Lung (tissue), 11 donors: ENCODE measurements at regions not wholly inside any gene's neighbourhood (a gene's known extent, or its start where the extent isn't known, plus 50 kb on each side); places are given as distances from the start of the nearest gene placed in this dataset.

ENCODE experiments used
- ATAC-seq: fragments of 200-7000 bp; cut with Tn5 transposase; one replicate; pipeline ENCODE4 v1.9.1; 2020; ENCODE audit warnings: moderate number of reproducible peaks; ENCODE audit not compliant: insufficient read depth, low FRiP score
- DNase-seq, 3 donors: peaks; one replicate each; pipeline ENCODE4 v3.0.0-alpha.2; 2013 to 2017
- H3K27ac ChIP-seq, 2 donors: one replicate each; pipeline ENCODE4 v1.5.1; 2013; ENCODE audit warnings: mild to moderate bottlenecking in 2 of 2, moderate library complexity in 2 of 2, control low read depth in 1 of 2, inconsistent platforms in 1 of 2, low read depth in 1 of 2, low read length in 1 of 2
- H3K27me3 ChIP-seq, 3 donors: one replicate each; pipeline ENCODE4 v1.5.1; 2013; ENCODE audit warnings: low read length in 2 of 3; ENCODE audit not compliant: control insufficient read depth in 3 of 3, insufficient read depth in 3 of 3
- H3K36me3 ChIP-seq, 4 donors: one replicate each; pipeline ENCODE4 v1.5.1; 2013; ENCODE audit warnings: low read length in 4 of 4, mild to moderate bottlenecking in 1 of 4, moderate library complexity in 1 of 4; ENCODE audit not compliant: control insufficient read depth in 4 of 4, insufficient read depth in 4 of 4
- H3K4me1 ChIP-seq, 5 donors: one replicate each; pipeline ENCODE4 v1.5.1; 2013; ENCODE audit warnings: low read length in 5 of 5, mild to moderate bottlenecking in 2 of 5, moderate library complexity in 1 of 5; ENCODE audit not compliant: control insufficient read depth in 5 of 5, insufficient read depth in 5 of 5
- H3K4me3 ChIP-seq: one replicate; pipeline ENCODE4 v1.5.1; 2013; ENCODE audit warnings: mild to moderate bottlenecking, control low read depth, moderate library complexity
- H3K9ac ChIP-seq, 2 donors: one replicate each; pipeline ENCODE4 v1.5.1; 2013; ENCODE audit warnings: low read length in 2 of 2, control low read depth in 1 of 2; ENCODE audit not compliant: insufficient read depth in 1 of 2
- H3K9me3 ChIP-seq, 4 donors: one replicate each; pipeline ENCODE4 v1.5.1; 2013; ENCODE audit warnings: low read length in 3 of 4, mild to moderate bottlenecking in 1 of 4, moderate library complexity in 1 of 4; ENCODE audit not compliant: control insufficient read depth in 4 of 4, insufficient read depth in 3 of 4
- CTCF ChIP-seq: IDR thresholded peaks from 2 replicates; pipeline ENCODE4 v1.5.1; 2012; ENCODE audit warnings: mild to moderate bottlenecking; ENCODE audit errors: control extremely low read depth, extremely low read depth
- WGBS, 2 donors: extraction: QIAGEN DNeasy Blood & Tissue Kit; methylation state at CpG; one replicate each; pipeline ENCODE4 v1.1.7; 2013; 5-methylcytosine and 5-hydroxymethylcytosine counted together
- donor health status: control.
- donor health status: control.
- donor health status: Bipolar disorder and iron deficiency.
- donor health status: healthy.
- donor health status: DM: yes; HTN: yes; CAD: no.

DNA sequence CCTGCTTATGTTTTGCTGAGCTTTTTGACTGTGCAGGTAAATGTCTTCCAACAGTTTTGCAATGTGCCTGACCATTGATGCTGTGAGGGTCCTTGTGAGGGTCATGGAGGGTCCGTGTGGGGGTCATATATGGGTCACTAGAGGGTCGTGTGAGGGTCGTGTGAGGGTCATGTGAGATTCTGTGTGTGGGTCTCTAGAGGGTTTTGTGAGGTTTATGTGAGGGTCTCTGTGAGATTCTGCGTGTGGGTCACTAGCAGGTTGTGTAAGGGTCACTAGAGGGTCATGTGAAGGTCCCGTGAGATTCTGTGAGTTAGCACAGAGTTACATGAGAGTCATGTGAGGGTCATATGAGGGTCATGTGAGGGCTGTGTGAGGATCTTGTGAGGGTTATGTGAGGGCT lies 263.9 kb upstream of the B3GAT1 start:
- TF ChIP-seq CTCF = no peak
- H3K4me3 ChIP-seq = no peak overlapping the region
- H3K9ac ChIP-seq = no peak overlapping the region
- no peak overlapping the region for H3K27ac ChIP-seq
- no peaks in the 10 kb centered on the region for H3K36me3 ChIP-seq
- no peaks in the 10 kb centered on the region for H3K4me1 ChIP-seq
- ATAC-seq (no peak), DNase-seq (no peak)
- WGBS, 2 donors = 72 to 85% methylated on average over 5 of the region's 5 CpGs
- H3K9me3 ChIP-seq = peaks cover 0 to 8% (median 0%) of the 10 kb centered on the region in 4 donors
- peaks cover 0 to 6% (median 0%) of the 10 kb centered on the region in 3 donors for H3K27me3 ChIP-seq

GRCh38 chr11:134674974-134675373 lies 262.9 kb upstream of the B3GAT1 start:
- no peaks in the 10 kb centered on the region for H3K36me3 ChIP-seq
- 61 to 72% methylated on average over 2 of the region's 2 CpGs for WGBS, 2 donors
- H3K27me3 ChIP-seq = peaks cover 0 to 6% (median 0%) of the 10 kb centered on the region in 3 donors
- ATAC-seq (no peak), DNase-seq (no peak)
- H3K27ac ChIP-seq = no peak overlapping the region
- peaks cover 0 to 13% (median 0%) of the 10 kb centered on the region in 4 donors for H3K9me3 ChIP-seq
- no peak overlapping the region for H3K4me3 ChIP-seq
- H3K4me1 ChIP-seq = no peaks in the 10 kb centered on the region
- no peak overlapping the region for H3K9ac ChIP-seq
- TF ChIP-seq CTCF = no peak

DNA sequence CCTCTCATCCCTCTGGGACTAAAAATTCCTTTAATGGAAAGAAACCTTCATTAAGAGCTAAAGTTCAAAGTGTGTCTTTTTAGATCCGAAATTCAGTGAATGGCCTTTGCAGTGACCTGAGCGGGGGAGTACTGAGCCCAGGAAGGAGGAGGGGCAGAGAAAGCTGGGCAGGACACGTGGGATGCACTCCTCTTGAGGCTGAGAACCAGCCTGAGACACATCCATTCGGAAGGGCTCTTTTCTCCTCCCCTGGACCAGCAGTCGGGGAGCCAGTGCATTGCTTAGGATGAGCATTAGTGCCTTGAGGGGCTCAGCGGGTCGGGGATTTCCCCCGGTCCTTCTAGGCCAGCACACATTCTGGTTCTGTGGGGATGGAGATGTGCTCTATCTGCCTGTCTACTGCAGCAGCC lies 258.9 kb upstream of the B3GAT1 start:
- no peak for TF ChIP-seq CTCF
- no peak overlapping the region for H3K4me3 ChIP-seq
- peaks cover 0 to 11% (median 0%) of the 10 kb centered on the region in 3 donors for H3K27me3 ChIP-seq
- peaks cover 0 to 23% (median 0%) of the 10 kb centered on the region in 4 donors for H3K9me3 ChIP-seq
- H3K36me3 ChIP-seq = no peaks in the 10 kb centered on the region
- H3K4me1 ChIP-seq = no peaks in the 10 kb centered on the region
- no peak overlapping the region for H3K27ac ChIP-seq
- ATAC-seq (no peak), DNase-seq (no peak)
- H3K9ac ChIP-seq = no peak overlapping the region
- 55 to 73% methylated on average over 8 of the region's 8 CpGs for WGBS, 2 donors

DNA sequence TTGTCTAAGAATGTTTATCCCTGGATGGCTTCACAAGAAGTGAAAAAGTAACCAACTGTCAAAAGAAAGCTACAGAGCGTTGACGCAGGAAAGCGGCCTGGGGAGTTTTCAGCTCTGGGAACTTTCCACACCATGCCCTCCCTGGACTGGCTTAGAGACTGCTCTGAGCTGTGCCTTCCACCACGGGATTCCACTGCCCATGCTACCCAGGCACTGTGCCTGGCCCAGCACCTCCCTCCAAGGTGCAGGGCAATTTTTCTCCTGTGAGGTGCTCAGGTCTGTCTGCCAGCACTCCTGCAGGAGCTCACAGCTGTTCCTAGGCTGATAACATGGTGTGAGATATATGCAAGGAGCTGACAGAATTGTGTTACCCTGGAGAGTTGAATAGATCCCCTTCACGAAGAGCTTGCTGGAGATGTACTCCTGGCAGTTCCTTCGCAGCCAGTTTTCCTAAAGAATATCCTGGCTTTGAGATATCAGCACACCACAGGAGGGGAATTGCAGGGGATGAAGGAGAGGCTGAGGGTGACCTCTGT lies 258.3 kb upstream of the B3GAT1 start:
- WGBS, 2 donors = 65 to 68% methylated on average over 6 of the region's 6 CpGs
- Histone ChIP-seq H3K27me3 (peaks cover 0 to 11% (median 0%) of the 10 kb centered on the region in 3 donors), H3K4me1 (no peaks in the 10 kb centered on the region), H3K27ac (no peak overlapping the region), H3K9ac (no peak overlapping the region), H3K9me3 (peaks cover 0 to 24% (median 0%) of the 10 kb centered on the region in 4 donors), H3K4me3 (no peak overlapping the region), H3K36me3 (no peaks in the 10 kb centered on the region)
- DNase-seq (no peak), ATAC-seq (no peak)
- TF ChIP-seq CTCF = no peak
